Neural cell (in vitro differentiated cells): ENCODE measurements at regions not wholly inside any gene's neighbourhood (a gene's known extent, or its start where the extent isn't known, plus 50 kb on each side); places are given as distances from the start of the nearest gene placed in this dataset.

Experiments used
- H2AFZ ChIP-seq: fragments of 200-600, 300-800 bp; sonication (generic), shearing (Covaris generic); 2 replicates; pipeline ENCODE4 v1.6.0; 2014; ENCODE audit warnings: low read depth, mild to moderate bottlenecking, antibody characterized with exemption, low read length, moderate library complexity
- H3F3A ChIP-seq: fragments of 200-600 bp; shearing (Covaris generic); 2 replicates; pipeline ENCODE4 v1.6.1; 2016; ENCODE audit warnings: mild to moderate bottlenecking, moderate library complexity, mixed read lengths, antibody characterized with exemption, low read length; ENCODE audit not compliant: insufficient read depth, poor library complexity, severe bottlenecking
- H3K27ac ChIP-seq: fragments of 200-600, 300-800 bp; sonication (generic), shearing (Covaris generic); 2 replicates; pipeline ENCODE4 v1.5.1; 2014; ENCODE audit warnings: mild to moderate bottlenecking, low read length, moderate library complexity
- H3K27me3 ChIP-seq: fragments of 300-800, 200-600 bp; sonication (generic), shearing (Covaris generic); 2 replicates; pipeline ENCODE4 v1.6.0; 2014; ENCODE audit warnings: mild to moderate bottlenecking, low read depth, low read length, moderate library complexity; ENCODE audit not compliant: insufficient read depth
- H3K36me3 ChIP-seq: fragments of 300-800, 200-600 bp; sonication (generic), shearing (Covaris generic); 2 replicates; pipeline ENCODE4 v1.5.1; 2014; ENCODE audit warnings: mild to moderate bottlenecking, antibody characterized with exemption, low read length, moderate library complexity; ENCODE audit not compliant: insufficient read depth
- H3K4me2 ChIP-seq: fragments of 300-800, 200-600 bp; sonication (generic), shearing (Covaris generic); 2 replicates; pipeline ENCODE4 v1.6.0; 2014; ENCODE audit warnings: mild to moderate bottlenecking, low read length
- H3K4me3 ChIP-seq: fragments of 300-800, 200-600 bp; sonication (generic), shearing (Covaris generic); 2 replicates; pipeline ENCODE4 v1.5.1; 2014; ENCODE audit warnings: mild to moderate bottlenecking, low read length, moderate library complexity
- H3K79me2 ChIP-seq: fragments of 200-600 bp; shearing (Covaris generic); replicated peaks from 2 replicates; pipeline ENCODE4 v1.6.0; 2014; ENCODE audit warnings: mild to moderate bottlenecking, low read length, moderate library complexity; ENCODE audit not compliant: insufficient read depth
- H3K9ac ChIP-seq: fragments of 300-800, 200-600 bp; sonication (generic), shearing (Covaris generic); 2 replicates; pipeline ENCODE4 v1.6.1; 2016; ENCODE audit warnings: mild to moderate bottlenecking, low read length, mixed read lengths
- H3K9me2 ChIP-seq: fragments of 200-600 bp; shearing (Covaris generic); 2 replicates; pipeline ENCODE4 v1.6.1; 2016; ENCODE audit warnings: mild to moderate bottlenecking, low read length, mixed read lengths; ENCODE audit not compliant: insufficient read depth
- H3K9me3 ChIP-seq: fragments of 200-600, 300-800 bp; sonication (generic), shearing (Covaris generic); 2 replicates; pipeline ENCODE4 v1.6.1; 2016; ENCODE audit warnings: mild to moderate bottlenecking, mixed run types, low read length, moderate library complexity, mixed read lengths
- H4K20me1 ChIP-seq: fragments of 200-600 bp; shearing (Covaris generic); 2 replicates; pipeline ENCODE4 v1.6.1; 2016; ENCODE audit warnings: mild to moderate bottlenecking, mixed run types; ENCODE audit not compliant: insufficient read depth
- CTCF ChIP-seq: fragments of 450-650 bp; IDR thresholded peaks from 2 replicates; pipeline ENCODE4 v1.5.1; 2014; ENCODE audit warnings: antibody characterized with exemption, mild to moderate bottlenecking, moderate library complexity; ENCODE audit not compliant: poor library complexity, severe bottlenecking
- EP300 ChIP-seq: fragments of 450-650 bp; conservative IDR thresholded peaks from 2 replicates; pipeline ENCODE4 v1.6.1; 2014; ENCODE audit warnings: antibody characterized with exemption, mild to moderate bottlenecking, moderate library complexity; ENCODE audit not compliant: poor library complexity, severe bottlenecking
- EZH2 ChIP-seq: fragments of 200-600, 300-800 bp; shearing (Covaris generic), sonication (generic); IDR thresholded peaks from 2 replicates; pipeline ENCODE4 v1.6.1; 2014; ENCODE audit warnings: antibody characterized with exemption, low read length, borderline replicate concordance, mild to moderate bottlenecking; ENCODE audit not compliant: insufficient read depth, poor library complexity, severe bottlenecking
- MXI1 ChIP-seq: fragments of 450-650 bp; conservative IDR thresholded peaks from 2 replicates; pipeline ENCODE4 v1.6.1; 2014; ENCODE audit warnings: antibody characterized with exemption, mild to moderate bottlenecking; ENCODE audit not compliant: poor library complexity, severe bottlenecking
- POLR2AphosphoS5 ChIP-seq: IDR thresholded peaks from 2 replicates; pipeline ENCODE4 v1.6.1; 2012
- RAD21 ChIP-seq: fragments of 450-650 bp; conservative IDR thresholded peaks from 2 replicates; pipeline ENCODE4 v1.6.1; 2014; ENCODE audit warnings: antibody characterized with exemption, mild to moderate bottlenecking, moderate library complexity
- REST ChIP-seq: IDR thresholded peaks from 2 replicates; pipeline ENCODE4 v1.6.1; 2012; ENCODE audit warnings: borderline replicate concordance
- SMC3 ChIP-seq: fragments of 450-650 bp; conservative IDR thresholded peaks from 2 replicates; pipeline ENCODE4 v1.6.1; 2014; ENCODE audit warnings: antibody characterized with exemption, mild to moderate bottlenecking, moderate library complexity; ENCODE audit not compliant: poor library complexity
- TAF1 ChIP-seq: IDR thresholded peaks from 2 replicates; pipeline ENCODE4 v1.6.1; 2012; ENCODE audit warnings: low read depth

- TF ChIP-seq POLR2AphosphoS5 (no peak), RAD21 (no peak), REST (no peak), TAF1 (no peak), SMC3 (no peak), MXI1 (no peak), CTCF (no peak), EP300 (no peak), EZH2 (no peak)
- Histone ChIP-seq H4K20me1 (no peaks in the 10 kb centered on the region), H3K9me2 (no peaks in the 10 kb centered on the region), H3K27me3 (no peaks in the 10 kb centered on the region), H3K9me3 (no peaks in the 10 kb centered on the region), H3K4me3 (no peak overlapping the region), H3K9ac (no peak overlapping the region), H3F3A (no peaks in the 10 kb centered on the region), H3K4me2 (no peak overlapping the region), H2AFZ (no peak overlapping the region), H3K27ac (no peak overlapping the region), H3K36me3 (no peaks in the 10 kb centered on the region), H3K79me2 (no peaks in the 10 kb centered on the region)
These were observed 67.2 kb upstream of the ACSL1 start for GRCh38 chr4:184892999-184893398.

- Histone ChIP-seq H3K36me3 (no peaks in the 10 kb centered on the region), H3K79me2 (no peaks in the 10 kb centered on the region), H3K4me3 (no peak overlapping the region), H3K9me3 (no peaks in the 10 kb centered on the region), H3K27me3 (no peaks in the 10 kb centered on the region), H3F3A (no peaks in the 10 kb centered on the region), H2AFZ (no peak overlapping the region), H3K9me2 (no peaks in the 10 kb centered on the region), H4K20me1 (no peaks in the 10 kb centered on the region), H3K27ac (no peak overlapping the region), H3K4me2 (no peak overlapping the region), H3K9ac (no peak overlapping the region)
- TF ChIP-seq RAD21 (no peak), CTCF (no peak), MXI1 (no peak), EP300 (no peak), TAF1 (no peak), POLR2AphosphoS5 (no peak), EZH2 (no peak), SMC3 (no peak), REST (no peak)
These were observed 68.2 kb upstream of the ACSL1 start for GRCh38 chr4:184893801-184894571.
